ENCODE measurements at regions not wholly inside any gene's neighbourhood (a gene's known extent, or its start where the extent isn't known, plus 50 kb on each side); places are given as distances from the start of the nearest gene placed in this dataset.
"Not testable (repeated sequence)": the region's sequence is repeated elsewhere in the genome, so short reads cannot be mapped to it uniquely, and the experiment has no call there.

- no peaks in the 10 kb centered on the region for H3K27me3 ChIP-seq
- H3K27ac ChIP-seq = no peak overlapping the region
- H3K4me3 ChIP-seq (ENCODE audit: low read depth in 1 of 2, low read length in 1 of 2) = no peak overlapping the region
- peaks cover 17 to 18% of the 10 kb centered on the region in 2 experiments for H3K4me1 ChIP-seq (ENCODE audit: control insufficient read depth in 1 of 2, insufficient read depth in 1 of 2, low read depth in 1 of 2, low read length in 1 of 2)
- no peaks in the 10 kb centered on the region for H3K36me3 ChIP-seq
- no peak for TF ChIP-seq CTCF (IDR thresholded peaks at IDR 0.05)
- no peaks in the 10 kb centered on the region for H3K9me3 ChIP-seq
Observed at GRCh38 chr13:48583859-48584311, 51.0 kb upstream of the RCBTB2 start.

DNA sequence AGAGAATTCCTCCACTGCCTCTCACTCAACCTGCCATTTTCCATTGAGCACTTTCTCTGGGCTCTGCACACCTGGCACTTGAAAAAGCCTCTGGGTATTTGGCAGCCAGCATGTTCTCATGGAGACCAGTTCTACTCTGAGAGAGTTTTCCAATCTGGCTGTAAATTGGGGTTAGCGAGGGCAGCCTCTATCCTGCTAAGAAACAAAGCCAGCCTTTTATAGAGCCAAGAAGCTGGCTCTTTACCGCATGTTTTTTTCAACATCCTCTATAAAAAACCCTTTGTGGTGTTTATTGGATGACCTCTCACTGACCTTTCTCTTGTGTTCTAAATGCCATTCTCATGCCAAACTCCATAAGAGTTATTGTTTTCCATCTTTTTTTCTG, 52.6 kb upstream of the RCBTB2 start:
- no peaks in the 10 kb centered on the region for H3K9me3 ChIP-seq
- H3K4me3 ChIP-seq (ENCODE audit: low read depth in 1 of 2, low read length in 1 of 2) = no peak overlapping the region
- no peak overlapping the region for H3K27ac ChIP-seq

DNA sequence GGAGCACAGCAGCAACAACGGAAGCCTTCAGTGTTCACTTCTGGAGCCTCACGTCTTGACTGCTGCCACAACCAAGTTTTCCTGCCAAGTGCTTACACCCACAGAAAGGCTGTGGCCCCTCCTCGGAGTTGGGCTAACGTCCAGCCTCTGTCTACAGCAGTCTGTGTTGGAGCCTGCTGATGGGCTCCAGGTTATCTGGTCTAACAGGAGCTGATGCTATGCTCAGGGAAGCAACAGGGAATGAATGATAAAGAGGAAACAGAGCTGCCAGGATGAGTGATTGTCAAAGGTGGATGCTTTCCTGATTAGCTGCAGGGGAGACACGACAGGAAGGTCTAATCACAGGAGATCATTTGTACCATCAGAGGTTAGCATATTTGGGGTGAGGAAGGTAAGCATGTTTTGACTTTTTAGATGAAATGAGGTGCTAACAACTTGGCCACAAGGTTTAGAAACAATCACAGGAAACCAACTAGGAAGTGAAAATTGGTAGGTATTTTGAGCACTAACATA, 53.8 kb upstream of the RCBTB2 start:
- Histone ChIP-seq H3K4me3 (ENCODE audit: low read depth in 1 of 2, low read length in 1 of 2) (no peak overlapping the region), H3K4me1 (ENCODE audit: control insufficient read depth in 1 of 2, insufficient read depth in 1 of 2, low read depth in 1 of 2, low read length in 1 of 2) (peaks cover 4 to 7% of the 10 kb centered on the region in 2 experiments), H3K27me3 (no peaks in the 10 kb centered on the region), H3K27ac (no peak overlapping the region), H3K36me3 (no peaks in the 10 kb centered on the region), H3K9me3 (no peaks in the 10 kb centered on the region)
- no peak for TF ChIP-seq CTCF (IDR thresholded peaks at IDR 0.05)

More for the DNA sequence above, 52.6 kb upstream of the RCBTB2 start:
- TF ChIP-seq CTCF (IDR thresholded peaks at IDR 0.05) = no peak
- H3K36me3 ChIP-seq = no peaks in the 10 kb centered on the region
- H3K4me1 ChIP-seq (ENCODE audit: control insufficient read depth in 1 of 2, insufficient read depth in 1 of 2, low read depth in 1 of 2, low read length in 1 of 2) = peaks cover 4 to 7% of the 10 kb centered on the region in 2 experiments
- H3K27me3 ChIP-seq = no peaks in the 10 kb centered on the region

- H3K27me3 ChIP-seq = no peaks in the 10 kb centered on the region
- H3K9me3 ChIP-seq = no peaks in the 10 kb centered on the region
- no peak overlapping the region for H3K27ac ChIP-seq
- no peaks in the 10 kb centered on the region for H3K36me3 ChIP-seq
- H3K4me3 ChIP-seq (ENCODE audit: low read depth in 1 of 2, low read length in 1 of 2) = no peak overlapping the region
- TF ChIP-seq CTCF (IDR thresholded peaks at IDR 0.05) = no peak
- H3K4me1 ChIP-seq (ENCODE audit: control insufficient read depth in 1 of 2, insufficient read depth in 1 of 2, low read depth in 1 of 2, low read length in 1 of 2) = peaks cover 4 to 7% of the 10 kb centered on the region in 2 experiments
Observed at GRCh38 chr13:48588120-48588519, 55.2 kb upstream of the RCBTB2 start.

DNA sequence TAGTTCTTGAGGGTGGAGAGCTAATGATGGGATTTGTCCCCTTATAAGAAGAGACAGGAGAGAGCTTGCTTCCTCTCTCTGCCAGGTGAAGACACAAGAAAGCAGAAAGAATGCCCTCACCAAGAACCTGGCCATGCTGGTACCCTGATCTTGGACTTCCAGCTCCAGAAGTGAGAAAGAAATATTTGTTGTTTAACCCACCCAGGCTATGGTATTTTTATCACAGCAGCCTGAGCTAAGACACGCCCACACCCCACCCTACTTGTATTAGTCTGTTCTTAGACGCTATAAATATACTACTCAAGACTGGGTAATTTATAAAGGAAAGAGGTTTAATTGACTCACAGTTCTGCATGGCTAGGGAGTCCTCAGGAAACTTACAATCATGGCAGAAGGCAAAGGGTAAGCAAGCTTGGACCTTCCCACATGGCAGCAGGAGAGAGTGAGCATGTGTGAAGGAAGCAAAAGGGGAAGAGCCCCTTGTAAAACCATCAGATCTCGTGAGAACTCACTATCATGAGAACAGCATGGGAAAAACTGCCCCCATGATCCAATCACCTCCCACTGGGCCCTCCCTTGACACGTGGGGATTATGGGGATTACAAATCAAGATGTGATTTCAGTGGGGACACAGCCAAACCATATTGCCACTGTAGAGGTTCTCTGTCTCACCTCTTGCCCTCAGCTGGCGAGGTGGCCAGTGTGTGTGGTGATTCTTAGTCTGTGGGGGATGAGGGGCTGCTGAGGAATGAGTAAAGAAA, 57.4 kb upstream of the RCBTB2 start:
- Histone ChIP-seq H3K4me3 (ENCODE audit: low read depth in 1 of 2, low read length in 1 of 2) (no peak overlapping the region), H3K4me1 (ENCODE audit: control insufficient read depth in 1 of 2, insufficient read depth in 1 of 2, low read depth in 1 of 2, low read length in 1 of 2) (peaks cover 4 to 7% of the 10 kb centered on the region in 2 experiments), H3K27me3 (no peaks in the 10 kb centered on the region), H3K27ac (no peak overlapping the region), H3K9me3 (no peaks in the 10 kb centered on the region), H3K36me3 (no peaks in the 10 kb centered on the region)
- no peak for TF ChIP-seq CTCF (IDR thresholded peaks at IDR 0.05)

DNA sequence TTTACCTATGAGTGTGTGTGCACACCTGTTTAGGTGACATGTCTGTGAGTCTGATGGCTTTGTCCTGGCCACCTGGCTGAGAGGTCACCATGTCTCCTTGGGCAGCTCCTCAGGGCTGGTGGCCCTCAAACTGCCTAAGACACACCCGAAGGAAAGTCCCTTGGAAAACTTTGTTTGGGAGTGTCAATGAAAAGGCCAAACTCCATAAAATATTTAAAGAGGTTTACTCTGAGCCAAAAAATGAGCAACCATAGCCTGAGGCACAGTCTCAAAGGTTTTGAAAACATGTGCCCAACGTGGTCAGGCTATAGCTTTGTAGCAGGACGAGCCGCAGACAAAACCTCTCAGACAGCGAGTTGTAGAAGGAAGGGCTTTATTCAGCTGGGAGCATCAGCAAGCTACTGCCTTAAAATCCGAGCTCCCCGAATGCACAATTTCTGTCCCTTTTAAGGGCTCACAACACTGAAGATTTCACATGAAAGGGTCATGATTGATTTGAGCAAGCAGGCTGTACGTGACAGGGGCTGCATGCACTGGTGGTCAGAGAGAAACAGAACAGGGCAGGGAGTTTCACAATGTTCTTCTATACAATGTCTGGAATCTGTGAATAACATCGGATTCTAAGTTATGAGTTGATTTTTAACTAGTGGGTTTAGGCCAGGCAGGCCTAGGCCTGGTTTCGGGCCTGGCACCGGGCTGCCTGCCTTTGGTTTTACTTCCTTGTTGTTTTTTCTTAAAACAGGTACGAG, 58.4 kb upstream of the RCBTB2 start:
- not testable (repeated sequence) for H3K36me3 ChIP-seq; H3K4me3 ChIP-seq (ENCODE audit: low read depth in 1 of 2, low read length in 1 of 2); H3K27me3 ChIP-seq; H3K27ac ChIP-seq; H3K4me1 ChIP-seq (ENCODE audit: control insufficient read depth in 1 of 2, insufficient read depth in 1 of 2, low read depth in 1 of 2, low read length in 1 of 2); H3K9me3 ChIP-seq
